Tibial nerve (tissue), 4 donors: ENCODE measurements at regions not wholly inside any gene's neighbourhood (a gene's known extent, or its start where the extent isn't known, plus 50 kb on each side); places are given as distances from the start of the nearest gene placed in this dataset.

Experiments
- EP300 ChIP-seq, 2 donors: sonication (generic); formaldehyde crosslinking; IDR thresholded peaks; one replicate each; pipeline ENCODE4 v1.6.1; 2017; ENCODE audit warnings: antibody characterized with exemption in 2 of 2, mild to moderate bottlenecking in 1 of 2
- POLR2A ChIP-seq, 2 donors: fragments of 450-650 bp; IDR thresholded peaks; one replicate each; pipeline ENCODE4 v1.6.1; 2017; ENCODE audit warnings: antibody characterized with exemption in 2 of 2, mild to moderate bottlenecking in 2 of 2, moderate library complexity in 2 of 2
- TF ChIP-seq, protein P1 (sequence below), 5 experiments: fragments of 200-600 bp in 3 of 5; fragments of 450-650 bp in 2 of 5; sonication (generic) in 3 of 5; IDR thresholded peaks; one replicate each; pipeline ENCODE4 v1.5.1; 2016 to 2019; ENCODE audit warnings: antibody characterized with exemption in 5 of 5, mild to moderate bottlenecking in 3 of 5, moderate library complexity in 2 of 5

DNA sequence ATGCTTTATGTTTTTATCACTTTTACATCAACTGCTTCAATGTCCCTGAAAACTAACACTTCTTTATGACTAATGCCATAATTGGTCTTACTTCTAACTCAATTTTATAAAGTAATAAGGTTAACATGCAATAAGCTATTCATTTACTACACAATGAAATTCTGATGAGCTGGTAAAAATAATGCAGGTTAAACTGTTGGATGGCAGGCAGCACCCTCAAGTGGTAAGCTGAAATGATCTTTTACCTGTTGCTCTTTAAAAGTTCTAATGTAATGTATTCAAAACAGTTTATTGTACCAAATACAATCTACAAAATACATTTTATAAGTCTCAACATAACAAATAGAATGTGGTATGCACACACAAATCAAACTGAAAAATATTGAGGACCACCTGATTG, 1280.3 kb downstream of the CDH8 start:
- TF ChIP-seq, protein P1, sequence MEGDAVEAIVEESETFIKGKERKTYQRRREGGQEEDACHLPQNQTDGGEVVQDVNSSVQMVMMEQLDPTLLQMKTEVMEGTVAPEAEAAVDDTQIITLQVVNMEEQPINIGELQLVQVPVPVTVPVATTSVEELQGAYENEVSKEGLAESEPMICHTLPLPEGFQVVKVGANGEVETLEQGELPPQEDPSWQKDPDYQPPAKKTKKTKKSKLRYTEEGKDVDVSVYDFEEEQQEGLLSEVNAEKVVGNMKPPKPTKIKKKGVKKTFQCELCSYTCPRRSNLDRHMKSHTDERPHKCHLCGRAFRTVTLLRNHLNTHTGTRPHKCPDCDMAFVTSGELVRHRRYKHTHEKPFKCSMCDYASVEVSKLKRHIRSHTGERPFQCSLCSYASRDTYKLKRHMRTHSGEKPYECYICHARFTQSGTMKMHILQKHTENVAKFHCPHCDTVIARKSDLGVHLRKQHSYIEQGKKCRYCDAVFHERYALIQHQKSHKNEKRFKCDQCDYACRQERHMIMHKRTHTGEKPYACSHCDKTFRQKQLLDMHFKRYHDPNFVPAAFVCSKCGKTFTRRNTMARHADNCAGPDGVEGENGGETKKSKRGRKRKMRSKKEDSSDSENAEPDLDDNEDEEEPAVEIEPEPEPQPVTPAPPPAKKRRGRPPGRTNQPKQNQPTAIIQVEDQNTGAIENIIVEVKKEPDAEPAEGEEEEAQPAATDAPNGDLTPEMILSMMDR (IDR thresholded peaks at IDR 0.05), result no peak
- TF ChIP-seq POLR2A (IDR thresholded peaks at IDR 0.05) (no peak), EP300 (IDR thresholded peaks at IDR 0.05) (no peak)
